GM21381 (cell line): ENCODE measurements at regions not wholly inside any gene's neighbourhood (a gene's known extent, or its start where the extent isn't known, plus 50 kb on each side); places are given as distances from the start of the nearest gene placed in this dataset.
"Not testable (repeated sequence)": the region's sequence is repeated elsewhere in the genome, so short reads cannot be mapped to it uniquely, and the experiment has no call there.

Source experiments
- ATAC-seq: cut with Tn5 transposase; IDR thresholded peaks from one replicate; pipeline ENCODE4 v1.9.1; 2021; ENCODE audit warnings: mild to moderate bottlenecking, moderate library complexity; ENCODE audit not compliant: unreplicated experiment

DNA sequence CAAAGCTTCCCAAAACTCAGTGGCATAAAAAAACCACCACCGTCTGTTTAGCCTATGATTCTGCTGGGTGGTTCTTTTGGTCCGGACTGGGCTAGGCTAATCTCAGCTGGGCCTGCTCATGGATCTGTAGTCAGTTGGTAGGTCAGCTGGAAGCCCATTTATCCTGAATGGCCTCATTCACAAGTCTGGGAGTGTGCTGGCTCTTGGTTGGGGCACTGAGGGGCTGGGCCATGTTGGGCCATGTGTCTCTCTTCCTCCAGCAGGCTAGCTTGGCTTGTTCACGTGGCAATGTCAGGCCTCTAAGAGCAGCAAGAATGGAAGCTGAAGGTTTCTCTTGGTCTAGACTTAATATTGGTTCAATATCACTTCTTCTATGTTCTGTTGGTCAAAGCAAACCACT lies 95.7 kb upstream of the HS6ST1 start:
- ATAC-seq: no peak

DNA sequence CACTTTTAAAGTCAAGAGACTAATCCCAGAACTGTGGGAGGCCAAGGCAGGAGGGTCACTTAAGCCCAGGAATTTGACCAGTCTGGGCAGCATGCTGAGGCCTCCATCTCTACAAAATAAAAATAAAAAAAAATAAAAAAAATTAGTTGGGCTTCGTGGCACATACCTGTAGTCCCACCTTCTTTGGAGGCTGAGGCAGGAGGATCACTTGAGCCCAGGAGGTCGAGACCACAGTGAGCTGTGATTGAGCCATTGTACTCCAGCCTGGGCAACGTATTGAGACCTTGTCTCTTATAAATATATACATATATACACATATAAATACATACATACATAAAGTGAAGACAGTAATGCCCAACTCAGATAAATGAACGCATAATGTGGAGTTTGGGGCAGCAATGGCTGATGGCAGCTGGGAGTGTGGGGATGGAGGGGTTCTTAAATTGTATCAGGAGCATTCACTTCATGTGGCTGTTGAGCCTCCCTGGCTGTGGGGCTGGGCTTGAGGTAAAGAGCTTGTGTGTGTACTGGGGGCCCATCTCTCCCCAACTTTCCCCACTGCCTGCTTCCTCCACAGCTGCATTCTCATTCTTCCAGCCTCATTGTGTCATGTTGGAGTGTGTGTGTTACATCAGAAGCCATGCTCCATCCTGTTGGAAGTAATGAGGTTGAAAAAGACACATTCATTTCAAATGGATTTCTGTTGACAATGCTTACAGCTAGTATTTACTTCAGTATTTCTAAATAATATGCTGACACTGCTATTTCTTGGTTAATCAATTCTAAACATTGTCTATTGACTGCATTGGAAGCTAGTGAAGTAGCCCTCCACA lies 96.5 kb upstream of the HS6ST1 start:
- ATAC-seq: no peak

DNA sequence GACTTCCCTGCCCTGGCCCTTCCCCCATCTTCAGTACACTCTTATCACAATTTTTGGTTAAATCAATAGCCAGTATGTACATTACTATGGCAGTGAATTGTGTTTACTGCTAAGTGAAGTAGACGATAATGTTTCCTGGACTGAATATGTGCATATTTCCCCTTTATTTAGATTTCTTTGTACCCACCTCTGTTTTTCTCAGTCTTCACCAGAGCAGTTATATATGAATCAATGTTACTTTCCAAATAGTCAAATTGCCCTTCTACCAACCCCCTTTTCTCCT lies 97.1 kb upstream of the HS6ST1 start:
- ATAC-seq: no peak

DNA sequence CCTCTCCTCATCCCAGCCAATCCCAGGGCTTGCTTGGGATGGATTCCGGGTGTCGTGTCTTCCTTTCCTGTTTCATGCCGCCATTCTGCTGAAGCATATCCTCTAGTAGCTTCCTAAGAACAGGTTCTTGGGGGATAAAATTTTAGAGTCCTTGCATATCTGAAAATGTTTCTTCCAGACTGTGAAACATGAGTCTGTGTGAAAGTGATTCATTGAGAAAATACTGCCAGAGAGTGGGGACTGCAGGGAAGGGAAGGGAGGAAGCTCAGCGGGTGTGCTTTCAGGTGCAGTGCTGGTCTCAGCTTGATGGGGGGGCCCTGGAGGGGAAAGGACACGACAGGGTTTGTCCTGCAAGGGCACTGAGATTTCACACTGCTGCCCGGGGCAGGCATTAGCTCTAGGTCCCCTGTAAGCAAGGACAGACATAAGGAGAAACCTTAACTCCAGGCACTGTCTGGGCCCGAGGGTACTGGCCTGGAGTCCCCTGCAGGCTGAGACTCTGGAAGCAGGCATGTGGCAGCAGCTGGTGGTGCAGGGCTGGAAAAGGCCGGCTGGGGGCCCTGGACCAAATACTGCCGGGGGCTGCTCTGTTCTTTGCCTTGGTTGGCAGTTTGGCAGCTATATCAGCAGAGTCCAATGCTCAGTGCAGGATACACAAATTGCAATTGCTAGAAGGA lies 97.6 kb upstream of the HS6ST1 start:
- no peak for ATAC-seq

DNA sequence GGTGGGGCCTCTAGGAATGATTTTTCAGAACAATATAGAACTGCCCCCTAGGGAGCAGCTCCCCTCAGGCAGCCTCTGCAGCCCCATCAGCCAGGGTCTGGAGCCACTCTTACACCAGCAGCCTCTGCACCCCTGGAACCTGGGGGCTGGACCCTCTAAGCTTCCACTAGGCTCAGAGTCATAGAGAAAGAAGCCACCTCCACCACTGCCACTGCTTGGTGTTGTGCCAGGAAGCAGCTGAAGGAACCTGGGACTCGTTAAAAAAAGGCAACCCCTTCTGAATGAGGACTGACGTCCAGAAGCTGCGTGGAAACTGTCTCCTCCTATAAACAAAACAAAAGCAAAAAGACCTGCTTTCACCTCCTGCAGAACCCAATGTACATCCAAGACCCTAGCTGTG lies 98.1 kb upstream of the HS6ST1 start:
- no peak for ATAC-seq

DNA sequence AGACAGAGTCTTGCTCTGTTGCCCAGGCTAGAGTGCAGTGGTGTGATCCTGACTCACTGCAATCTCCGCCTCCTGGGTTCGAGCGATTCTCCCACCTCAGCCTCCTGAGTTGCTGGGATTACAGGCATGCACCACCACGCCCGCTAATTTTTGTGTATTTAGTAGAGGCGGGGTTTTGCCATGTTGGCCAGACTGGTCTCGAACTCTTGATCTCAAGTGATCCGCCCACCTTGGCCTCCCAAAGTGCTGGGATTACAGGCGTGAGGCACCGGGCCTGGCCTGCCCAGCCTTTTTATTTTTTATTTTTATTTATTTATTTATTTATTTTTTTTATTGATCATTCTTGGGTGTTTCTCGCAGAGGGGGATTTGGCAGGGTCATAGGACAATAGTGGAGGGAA lies 98.6 kb upstream of the HS6ST1 start:
- not testable (repeated sequence) for ATAC-seq

DNA sequence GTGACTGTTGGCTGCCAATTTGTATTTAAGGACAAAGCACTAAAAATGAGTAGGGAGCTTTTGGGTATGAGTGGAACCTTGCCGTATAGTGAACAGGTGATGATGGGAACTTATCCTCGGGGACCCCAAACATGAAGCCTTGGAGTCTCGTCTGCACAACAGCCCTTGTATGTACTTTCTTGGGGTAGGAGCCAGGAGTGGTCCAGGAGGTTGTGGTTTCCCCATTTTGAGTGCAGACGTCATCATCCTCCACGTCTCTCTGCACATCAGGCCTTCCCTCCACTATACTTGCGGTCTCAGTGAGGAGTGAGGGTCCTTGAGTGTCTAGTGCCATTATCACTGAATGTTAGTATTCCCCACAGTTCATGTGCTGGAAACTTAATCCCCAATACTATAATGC lies 101.5 kb upstream of the HS6ST1 start:
- no peak for ATAC-seq

DNA sequence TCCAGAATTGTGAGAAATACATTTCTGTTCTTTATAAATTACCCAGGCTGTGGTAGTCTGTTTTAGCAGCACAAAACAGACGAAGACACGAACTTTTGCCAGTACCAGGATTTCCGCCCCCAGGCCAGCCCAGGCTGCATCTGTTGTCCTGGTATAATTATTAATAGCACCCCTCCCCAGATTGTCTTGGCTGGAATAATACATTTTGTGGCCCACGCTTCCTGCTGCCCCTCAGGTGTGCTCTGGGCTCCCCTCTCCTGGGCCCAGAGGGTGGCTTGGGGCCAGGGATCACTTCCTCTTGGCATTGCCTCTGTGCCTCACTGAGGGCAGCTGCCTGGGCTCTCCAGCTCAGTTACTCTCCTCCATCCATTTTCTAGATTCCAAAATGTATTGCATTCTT lies 102.1 kb upstream of the HS6ST1 start:
- no peak for ATAC-seq

DNA sequence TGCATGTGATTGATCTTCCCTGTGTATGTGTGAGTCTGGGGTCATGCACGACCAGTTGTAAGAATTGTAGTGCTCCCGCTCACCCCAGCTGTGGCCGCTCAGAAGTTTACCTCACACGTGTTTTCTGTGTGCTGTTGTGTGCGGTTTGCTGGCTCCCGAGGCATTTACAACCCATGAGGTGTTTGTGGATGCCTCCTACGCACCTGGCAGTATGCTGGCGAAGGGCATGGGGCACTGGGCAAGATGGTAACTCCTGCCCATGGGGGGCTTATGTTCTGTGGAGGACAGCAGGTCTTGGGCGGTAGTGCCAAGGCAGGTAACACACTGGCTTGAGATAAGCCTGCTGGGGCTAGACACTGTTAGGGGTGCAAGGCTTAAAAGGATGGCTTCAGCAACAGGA lies 102.6 kb upstream of the HS6ST1 start:
- no peak for ATAC-seq

DNA sequence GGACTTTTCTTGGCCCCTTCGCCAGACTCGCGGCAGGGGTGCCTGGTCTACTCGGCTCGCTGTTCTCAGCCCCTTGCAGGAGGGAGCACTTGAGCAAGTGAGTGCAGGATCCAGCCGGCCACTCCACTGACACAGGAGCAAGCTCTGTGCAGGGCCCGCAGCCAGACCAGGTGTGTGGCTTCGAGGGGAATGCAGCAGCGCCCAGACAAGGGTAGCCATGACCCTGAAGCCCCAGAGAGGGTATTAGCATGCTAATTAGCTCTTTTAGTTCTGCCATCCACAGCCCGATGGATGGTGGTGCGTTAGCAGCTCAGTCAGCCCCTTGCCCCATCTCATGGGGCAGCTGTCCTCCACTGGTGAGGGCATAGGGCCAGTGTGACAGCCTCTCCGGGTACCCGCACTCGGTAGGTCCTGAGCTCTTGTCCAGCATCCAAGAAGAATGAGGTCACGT lies 103.2 kb upstream of the HS6ST1 start:
- ATAC-seq: no peak

DNA sequence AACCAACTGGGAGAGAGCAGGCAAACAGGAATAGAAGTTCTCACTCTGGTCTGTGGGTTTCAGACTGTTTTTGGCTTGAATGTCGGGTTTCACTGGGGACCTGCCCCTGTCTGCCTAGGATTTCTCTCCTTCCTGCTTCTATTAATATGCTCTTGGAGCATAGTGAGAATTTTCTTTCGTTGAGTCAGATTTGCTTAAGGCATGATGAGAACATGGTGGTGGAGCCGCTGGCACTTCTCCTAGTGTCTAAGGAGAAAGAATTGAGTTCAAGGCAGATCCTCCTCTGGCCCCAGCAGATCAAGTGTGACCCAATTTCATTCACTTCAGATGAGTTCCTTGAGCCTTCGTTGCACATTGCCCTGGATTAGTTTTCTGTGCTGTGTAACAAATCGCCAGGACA lies 103.9 kb upstream of the HS6ST1 start:
- no peak for ATAC-seq

DNA sequence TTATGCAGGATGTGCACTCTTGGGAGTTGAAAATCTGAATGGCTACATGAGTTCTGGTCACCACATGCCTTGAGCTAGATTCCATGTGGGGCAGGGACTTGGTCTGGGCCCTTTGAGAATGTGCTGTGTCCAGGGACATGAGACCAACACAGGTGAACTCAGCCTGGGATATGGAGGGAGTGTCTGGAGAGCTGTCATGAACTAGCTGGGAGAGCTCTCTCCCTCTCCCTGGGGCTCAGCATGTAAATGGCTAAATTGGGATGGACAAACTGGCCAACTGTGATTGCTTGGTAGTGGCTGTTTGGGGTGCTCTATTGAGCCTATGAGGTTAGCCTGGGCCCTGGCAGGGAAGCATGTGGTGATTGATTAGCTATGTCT lies 105.1 kb upstream of the HS6ST1 start:
- no peak for ATAC-seq

DNA sequence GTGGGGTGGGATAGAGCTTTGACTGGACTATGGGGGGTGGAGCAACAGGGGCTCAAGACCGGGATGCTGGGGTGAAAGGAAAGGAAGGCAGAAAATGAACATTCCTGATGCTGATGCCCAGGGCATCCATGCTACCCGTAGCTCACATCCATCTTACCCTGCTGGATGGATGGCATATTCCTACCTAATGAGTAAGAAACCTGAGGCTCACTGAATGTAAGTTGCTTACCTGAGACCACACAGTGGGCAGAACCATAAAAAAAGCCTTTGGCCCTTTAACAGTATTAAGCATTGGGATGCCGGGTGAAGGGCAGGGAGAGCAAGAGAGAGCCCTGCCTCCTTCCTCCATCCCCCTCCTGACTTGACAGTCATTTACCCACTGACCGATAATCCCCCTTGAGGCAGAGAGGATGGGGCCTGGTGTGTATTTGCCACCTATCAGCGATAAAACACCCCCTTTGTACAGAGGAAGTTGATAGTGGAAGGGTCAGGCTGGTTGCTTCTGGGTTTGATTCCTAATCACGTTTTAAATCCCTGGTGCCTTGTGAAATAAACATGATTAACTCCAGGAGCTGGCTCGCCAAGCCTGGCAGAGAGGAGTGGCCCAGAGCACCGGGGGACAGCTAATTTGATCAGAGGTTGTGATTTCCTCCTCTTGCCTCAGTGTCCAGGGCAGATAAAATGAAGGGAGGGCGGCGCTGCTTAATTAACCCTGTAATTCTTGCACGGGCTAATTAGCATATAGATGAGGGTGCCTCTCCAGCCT lies 105.9 kb upstream of the HS6ST1 start:
- no peak for ATAC-seq

DNA sequence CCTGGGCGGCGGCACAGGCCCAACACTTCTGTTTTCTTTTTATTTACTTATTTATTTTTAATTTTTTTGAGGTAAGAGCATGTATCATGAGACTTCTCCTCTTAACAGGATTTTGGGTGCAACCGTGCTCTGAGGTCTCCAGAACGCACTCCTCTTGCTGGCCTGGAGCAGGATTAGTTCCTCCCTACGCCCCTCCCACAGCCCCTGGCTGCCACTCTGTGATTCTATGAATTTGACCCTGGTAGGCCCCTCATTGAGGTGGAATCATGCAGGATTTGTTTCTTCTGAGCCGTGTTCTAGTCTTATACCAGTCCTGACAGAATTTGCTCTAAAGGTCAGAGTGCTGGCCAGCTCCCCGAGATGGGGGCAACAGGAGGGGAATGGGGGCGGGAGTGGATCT lies 106.5 kb upstream of the HS6ST1 start:
- no peak for ATAC-seq

DNA sequence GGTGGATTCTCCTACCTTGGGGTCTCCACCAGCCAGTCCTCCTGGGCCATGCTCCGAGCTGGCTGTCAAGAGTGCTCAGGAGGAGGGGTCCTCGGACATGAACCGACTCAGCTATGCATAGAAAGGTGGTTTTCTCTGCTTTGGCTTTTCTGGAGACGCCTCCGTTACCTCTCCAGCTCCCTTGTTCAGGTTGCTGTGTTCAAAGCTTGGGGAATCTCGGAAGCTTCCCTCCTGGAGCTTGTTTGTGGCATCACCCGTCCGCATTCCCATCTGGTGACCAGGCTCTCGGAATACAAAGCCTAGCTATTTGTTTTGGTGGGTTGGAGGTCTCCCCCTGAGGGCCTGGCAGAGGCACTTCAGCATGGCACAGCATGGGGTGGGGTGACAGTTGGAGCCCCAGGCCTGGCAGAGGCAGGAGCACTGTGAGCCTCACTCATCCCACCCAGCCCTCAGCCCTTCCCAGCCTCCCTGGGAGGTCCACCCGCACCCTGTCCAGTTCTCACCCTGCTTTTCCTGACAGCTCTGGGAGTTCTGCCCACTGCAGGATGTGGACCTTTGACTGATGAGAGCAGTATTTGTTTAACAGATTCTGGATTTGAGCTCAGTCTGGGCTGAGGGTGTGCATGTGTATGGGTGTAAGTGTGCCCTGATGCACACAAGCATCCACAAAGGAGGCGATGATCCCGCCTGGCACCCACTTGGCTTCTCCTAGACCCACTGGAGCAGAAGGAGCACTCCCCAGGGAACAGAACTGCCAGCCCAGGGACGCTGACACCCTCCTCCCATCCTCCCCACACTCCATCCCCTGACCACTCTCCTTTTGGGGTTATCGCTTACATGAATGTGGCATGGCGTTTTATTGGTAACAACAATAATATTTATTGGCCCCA lies 107.3 kb upstream of the HS6ST1 start:
- ATAC-seq: no peak

DNA sequence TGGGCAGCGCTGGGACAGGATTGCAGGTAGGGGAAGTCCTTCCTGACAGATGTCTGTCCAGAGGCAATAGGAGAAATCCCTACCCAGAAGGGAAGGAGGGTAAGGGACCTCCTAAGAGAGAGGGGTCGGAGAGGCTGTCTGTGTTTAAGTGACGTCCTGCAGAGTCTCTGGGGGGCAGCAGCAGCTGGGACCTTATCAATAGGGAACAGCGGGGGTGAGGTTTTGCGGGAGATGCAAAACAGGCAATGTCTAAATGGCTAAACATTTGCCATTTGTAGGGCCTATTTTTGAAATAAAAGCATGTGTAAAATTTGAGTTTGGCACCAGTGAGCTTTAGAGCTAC lies 108.7 kb upstream of the HS6ST1 start:
- ATAC-seq: no peak

DNA sequence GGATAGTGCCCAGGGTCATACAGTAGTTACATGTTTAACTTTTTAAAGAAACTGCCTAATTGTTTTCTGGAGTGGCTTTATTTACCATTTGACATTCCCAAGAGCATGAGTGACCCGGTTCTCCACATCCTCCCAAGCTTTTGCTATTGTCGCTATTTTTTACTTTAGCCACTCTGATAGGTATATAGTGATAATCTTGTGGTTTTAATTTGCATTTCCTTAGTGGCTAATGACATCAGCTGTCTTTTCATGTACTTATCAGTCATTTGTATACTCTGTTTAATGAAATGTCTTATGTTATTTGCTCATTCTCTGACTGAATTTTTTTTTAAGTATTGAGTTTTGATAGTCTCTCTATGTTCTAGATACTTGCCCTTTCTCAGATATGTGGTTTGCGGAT lies 109.7 kb upstream of the HS6ST1 start:
- no peak for ATAC-seq

DNA sequence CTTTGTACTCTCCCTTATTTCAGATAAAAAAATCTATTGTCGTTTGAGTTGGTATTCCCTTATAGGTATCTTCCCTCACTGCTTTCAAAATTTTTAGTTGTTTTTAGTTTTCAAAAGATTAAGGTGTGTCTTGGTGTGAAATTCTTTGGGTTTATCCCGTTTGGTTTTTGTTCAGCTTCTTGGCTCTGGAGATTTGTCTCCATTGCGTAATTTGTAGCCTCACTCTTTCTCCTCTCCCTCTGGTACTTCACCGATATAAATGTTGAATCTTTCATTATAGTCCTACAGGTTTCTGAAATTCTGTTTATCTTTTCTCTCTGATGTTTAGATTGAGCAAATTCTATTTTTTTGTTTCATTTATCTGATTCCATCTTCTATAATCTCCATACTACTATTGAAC lies 113.8 kb upstream of the HS6ST1 start:
- no peak for ATAC-seq

DNA sequence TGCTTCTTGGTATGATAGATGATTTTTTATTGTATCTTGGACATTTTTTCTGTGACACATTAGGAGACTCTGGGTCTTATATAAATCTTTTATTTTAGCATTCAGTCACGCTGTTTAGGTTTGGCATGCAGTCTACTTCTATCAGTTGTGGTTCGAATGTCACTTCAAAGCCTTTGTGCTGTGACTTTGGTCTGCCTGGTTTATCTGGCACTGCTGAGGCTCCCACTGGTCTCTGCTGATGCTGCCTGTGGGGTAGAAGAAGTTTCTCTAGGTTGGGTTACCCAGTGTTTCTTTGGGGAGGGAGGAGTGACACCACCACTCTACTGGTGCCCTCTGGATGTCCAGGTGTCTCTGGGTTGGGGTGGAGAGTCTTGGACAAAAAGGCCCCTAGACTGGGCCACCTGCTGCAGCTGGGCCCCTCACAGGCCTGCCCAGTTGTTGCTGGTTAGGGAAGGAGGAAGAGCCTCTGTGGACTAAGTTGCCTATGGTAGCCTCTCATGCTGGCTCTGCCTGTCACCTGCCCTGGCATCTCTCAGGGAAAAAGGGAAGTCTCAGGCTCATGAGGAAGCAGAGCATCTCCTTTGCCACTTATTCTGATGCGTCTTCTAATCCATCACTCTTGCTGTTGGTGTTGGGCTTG lies 115.4 kb upstream of the HS6ST1 start:
- ATAC-seq: no peak

DNA sequence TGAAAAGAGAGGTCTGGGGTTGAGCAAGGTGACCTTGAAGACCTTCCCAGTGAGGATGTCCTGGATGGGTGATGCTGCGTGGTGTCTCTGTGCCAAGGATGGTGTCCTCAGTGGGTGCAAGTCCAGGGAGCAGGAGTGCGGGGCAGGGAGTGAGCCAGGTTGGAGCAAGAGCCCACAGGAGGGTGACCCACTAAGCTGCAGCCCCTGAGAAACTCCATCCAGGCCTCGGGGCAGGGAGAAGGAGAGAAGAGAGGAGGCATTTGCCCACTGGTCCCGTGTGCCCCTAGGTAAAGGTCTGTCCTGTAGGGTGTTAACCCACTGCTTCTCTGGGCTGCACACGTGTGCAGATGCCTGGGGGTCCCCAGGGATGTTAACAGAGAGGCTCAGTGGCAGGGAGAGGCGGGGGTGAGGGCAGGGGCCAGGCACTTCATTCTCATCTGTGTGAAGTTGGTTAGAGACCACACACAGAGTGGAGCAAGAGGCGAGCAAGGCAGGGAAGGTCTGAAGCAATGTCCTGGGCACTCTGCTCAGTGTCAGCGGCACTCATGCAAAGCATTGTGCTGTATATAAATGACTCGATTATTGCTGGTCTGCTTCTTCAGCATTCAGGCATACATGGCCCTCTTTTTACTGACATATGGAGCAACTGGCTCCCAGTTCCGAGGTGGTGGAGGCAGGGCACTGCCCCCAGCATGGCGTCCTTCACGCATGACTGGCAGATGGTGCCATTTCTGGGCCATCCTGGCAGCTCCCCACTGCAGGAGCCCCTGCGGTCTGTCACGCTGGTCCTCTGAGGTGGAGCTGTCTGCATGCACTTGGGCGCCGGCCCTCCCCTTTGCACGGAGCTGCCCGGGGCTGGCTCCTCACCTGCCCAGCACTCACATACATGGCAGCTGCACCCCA lies 117.2 kb upstream of the HS6ST1 start:
- no peak for ATAC-seq
